GF-D8 (cell line): ENCODE measurements at regions not wholly inside any gene's neighbourhood (a gene's known extent, or its start where the extent isn't known, plus 50 kb on each side); places are given as distances from the start of the nearest gene placed in this dataset.

Experiments
- DNase-seq: peaks from one replicate; lab custom pipeline; 2025; lab: John Stamatoyannopoulos, UW

GRCh38 chr5:56346741-56347535 is 113.8 kb upstream of the ANKRD55 start:
- DNase-seq: no peak

- DNase-seq: no peak
These were observed 113.0 kb upstream of the ANKRD55 start for GRCh38 chr5:56346044-56346710.

- DNase-seq: no peak
These were observed 112.2 kb upstream of the ANKRD55 start for GRCh38 chr5:56345352-56345751.

GRCh38 chr5:56344594-56344993 is 111.5 kb upstream of the ANKRD55 start:
- DNase-seq: no peak

GRCh38 chr5:56343988-56344387 is 110.9 kb upstream of the ANKRD55 start:
- DNase-seq: no peak

- no peak for DNase-seq
These were observed 109.5 kb upstream of the ANKRD55 start for GRCh38 chr5:56342616-56343015.

GRCh38 chr5:56340196-56340980 is 107.3 kb upstream of the ANKRD55 start:
- no peak for DNase-seq

GRCh38 chr5:56339732-56340131 is 106.6 kb upstream of the ANKRD55 start:
- DNase-seq: no peak

- DNase-seq: no peak
These were observed 104.7 kb upstream of the ANKRD55 start for GRCh38 chr5:56337715-56338319.

- no peak for DNase-seq
These were observed 102.1 kb upstream of the ANKRD55 start for GRCh38 chr5:56335212-56335611.

- no peak for DNase-seq
These were observed 97.7 kb upstream of the ANKRD55 start for GRCh38 chr5:56330806-56331205.

- no peak for DNase-seq
These were observed 97.0 kb upstream of the ANKRD55 start for GRCh38 chr5:56330167-56330566.

GRCh38 chr5:56329652-56330051 is 96.5 kb upstream of the ANKRD55 start:
- DNase-seq: no peak

- no peak for DNase-seq
These were observed 95.8 kb upstream of the ANKRD55 start for GRCh38 chr5:56328753-56329560.

GRCh38 chr5:56327809-56328208 is 94.7 kb upstream of the ANKRD55 start:
- DNase-seq: no peak

- no peak for DNase-seq
These were observed 93.6 kb upstream of the ANKRD55 start for GRCh38 chr5:56326770-56327169.

GRCh38 chr5:56326116-56326515 is 93.0 kb upstream of the ANKRD55 start:
- DNase-seq: no peak

GRCh38 chr5:56325039-56325438 is 91.9 kb upstream of the ANKRD55 start:
- no peak for DNase-seq

- no peak for DNase-seq
These were observed 90.4 kb upstream of the ANKRD55 start for GRCh38 chr5:56323505-56323904.

- DNase-seq: no peak
These were observed 89.5 kb upstream of the ANKRD55 start for GRCh38 chr5:56322592-56322991.

GRCh38 chr5:56321236-56321881 is 88.2 kb upstream of the ANKRD55 start:
- no peak for DNase-seq
